Chondrocyte (in vitro differentiated cells): ENCODE measurements at regions not wholly inside any gene's neighbourhood (a gene's known extent, or its start where the extent isn't known, plus 50 kb on each side); places are given as distances from the start of the nearest gene placed in this dataset.

Source experiments
- DNase-seq: peaks from one replicate; pipeline ENCODE4 v3.0.0; 2021; ENCODE audit warnings: mixed read lengths, low spot score
- H3K27ac Mint-ChIP-seq: one replicate; pipeline ENCODE4 v1.8.0; 2021; ENCODE audit warnings: mild to moderate bottlenecking, moderate library complexity, mixed read lengths; ENCODE audit not compliant: unreplicated experiment
- H3K27me3 Mint-ChIP-seq: 2 replicates; pipeline ENCODE4 v1.8.0; 2021; ENCODE audit warnings: low read depth, mixed read lengths
- H3K36me3 Mint-ChIP-seq: 2 replicates; pipeline ENCODE4 v1.8.0; 2021; ENCODE audit warnings: low read depth, mixed read lengths
- H3K4me1 Mint-ChIP-seq: 2 replicates; pipeline ENCODE4 v1.8.0; 2021; ENCODE audit warnings: low read depth, mild to moderate bottlenecking, mixed read lengths
- H3K4me3 Mint-ChIP-seq: one replicate; pipeline ENCODE4 v1.8.0; 2021; ENCODE audit warnings: mild to moderate bottlenecking, moderate library complexity, mixed read lengths; ENCODE audit not compliant: unreplicated experiment
- H3K9me3 Mint-ChIP-seq: 2 replicates; pipeline ENCODE4 v1.8.0; 2021; ENCODE audit warnings: low read depth, mixed read lengths
- CTCF ChIP-seq: fragments of 200-600 bp; sonication (generic); IDR thresholded peaks from 2 replicates; pipeline ENCODE4 v1.5.0; 2021; ENCODE audit warnings: antibody characterized with exemption, mild to moderate bottlenecking, moderate library complexity

GRCh38 chr6:113805811-113806495, 51.2 kb upstream of the MARCKS start:
- TF ChIP-seq CTCF, result no peak
- Mint-ChIP-seq H3K4me3 (no peak overlapping the region), H3K27ac (no peak overlapping the region), H3K36me3 (no peaks in the 10 kb centered on the region), H3K4me1 (peaks cover 6% of the 10 kb centered on the region), H3K27me3 (no peaks in the 10 kb centered on the region), H3K9me3 (no peaks in the 10 kb centered on the region)
- no peak for DNase-seq
